ENCODE measurements at regions not wholly inside any gene's neighbourhood (a gene's known extent, or its start where the extent isn't known, plus 50 kb on each side); places are given as distances from the start of the nearest gene placed in this dataset.

DNA sequence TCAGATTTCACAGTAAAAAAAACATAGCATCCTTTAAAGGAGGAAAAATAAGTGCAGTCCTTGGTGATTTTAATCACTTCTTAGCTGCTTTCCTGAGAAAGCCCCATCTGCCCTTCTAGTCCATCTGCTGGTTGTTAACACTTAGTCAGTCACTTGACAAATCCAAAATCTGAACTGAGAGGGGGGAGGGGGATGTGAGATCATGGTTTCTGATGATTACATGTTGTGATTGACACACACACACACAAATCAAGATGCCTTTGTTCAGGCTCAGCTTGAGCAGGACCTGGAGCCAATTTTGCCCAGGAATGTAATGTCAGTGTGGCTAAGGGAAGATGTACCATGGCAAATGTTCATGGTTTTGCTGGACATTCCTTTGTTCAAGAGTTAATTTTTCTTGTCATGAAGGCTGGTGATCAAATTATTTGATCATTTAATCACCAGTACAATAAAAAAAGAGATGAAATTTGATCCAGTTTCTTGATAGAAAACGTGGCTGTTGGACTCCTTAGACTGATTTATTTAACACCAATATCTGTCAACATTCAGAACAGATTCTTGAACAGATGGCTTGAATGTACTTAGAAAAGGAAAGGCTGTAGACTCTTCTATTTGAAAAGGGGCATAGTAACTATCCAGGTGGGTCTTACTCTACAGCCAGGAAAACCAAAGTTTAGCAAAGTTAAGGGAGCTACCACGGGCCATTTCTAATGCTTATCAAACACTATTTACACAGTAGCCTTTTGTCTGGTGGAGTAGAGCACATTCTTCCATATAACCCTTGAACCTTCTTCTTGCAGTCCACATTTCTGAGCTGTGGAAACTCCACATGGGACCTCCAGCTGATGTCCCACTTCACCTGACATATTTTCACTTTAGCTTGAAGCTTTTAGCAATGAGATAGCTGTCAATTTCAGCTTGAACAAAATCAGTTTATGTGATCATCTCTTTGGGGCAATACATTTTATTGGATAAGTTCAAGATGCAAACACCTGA is 408.7 kb downstream of the PIK3C3 start:
- Histone ChIP-seq H3K4me1 (ENCODE audit: insufficient read depth, low read length) (no peaks in the 10 kb centered on the region), H4K5ac (ENCODE audit: insufficient read length, low read depth, low read length) (no peak overlapping the region), H3K56ac (ENCODE audit: insufficient read length, low read depth, low read length) (no peak overlapping the region), H3T11ph (ENCODE audit: low read length) (no peak overlapping the region), H2BK5ac (ENCODE audit: insufficient read length, low read length) (no peak overlapping the region), H4K20me1 (ENCODE audit: control insufficient read depth, insufficient read depth, insufficient read length) (no peaks in the 10 kb centered on the region), H3K27ac (ENCODE audit: insufficient read length, low read depth, low read length) (no peak overlapping the region), H2BK120ac (ENCODE audit: low read depth, low read length, poor library complexity, severe bottlenecking) (no peak overlapping the region), H2AK5ac (ENCODE audit: insufficient read length, low read length) (no peak overlapping the region), H3K79me2 (ENCODE audit: insufficient read depth, low read length) (no peaks in the 10 kb centered on the region), H4K8ac (replicated peaks; ENCODE audit: insufficient read length, low read depth, low read length) (no peak overlapping the region), H3K27me3 (ENCODE audit: insufficient read depth, low read length) (no peaks in the 10 kb centered on the region), H4K91ac (ENCODE audit: insufficient read length, low read depth, low read length) (no peak overlapping the region), H3K9ac (ENCODE audit: extremely low read depth, insufficient read length, low read length) (no peak overlapping the region), H3K79me1 (ENCODE audit: insufficient read depth, low read depth, low read length, poor library complexity, severe bottlenecking) (no peaks in the 10 kb centered on the region), H2BK15ac (ENCODE audit: low read depth, low read length) (no peak overlapping the region), H2BK12ac (ENCODE audit: insufficient read length, low read depth, low read length) (no peak overlapping the region), H2BK20ac (ENCODE audit: low read depth, low read length, poor library complexity, severe bottlenecking) (no peak overlapping the region), H3K9me3 (ENCODE audit: control insufficient read depth, low read depth, low read length) (no peaks in the 10 kb centered on the region), H3K4ac (ENCODE audit: low read depth, low read length) (no peak overlapping the region), H3K18ac (ENCODE audit: insufficient read length, low read depth, low read length) (no peak overlapping the region), H3K23ac (ENCODE audit: insufficient read length, low read depth, low read length) (no peak overlapping the region), H2AFZ (ENCODE audit: low read length) (no peak overlapping the region), H3K23me2 (ENCODE audit: insufficient read length, low read depth, low read length, poor library complexity, severe bottlenecking) (no peaks in the 10 kb centered on the region), H3K14ac (ENCODE audit: insufficient read depth, low read length) (no peak overlapping the region), H3K4me2 (ENCODE audit: insufficient read depth, insufficient read length, low read length) (no peak overlapping the region)
- H3K4me3 Mint-ChIP-seq, result no peak overlapping the region
- no peak for DNase-seq
- H3K27me3 Mint-ChIP-seq (ENCODE audit: low read depth), result no peaks in the 10 kb centered on the region
- no peaks in the 10 kb centered on the region for H3K36me3 Mint-ChIP-seq (ENCODE audit: insufficient read depth in 1 of 3, low read depth in 3 of 3)
- no CpG with 5 or more reads among the region's 2 CpGs for WGBS (ENCODE audit: extremely low coverage, insufficient read length, low lambda C conversion rate)
- TF ChIP-seq, protein P1, sequence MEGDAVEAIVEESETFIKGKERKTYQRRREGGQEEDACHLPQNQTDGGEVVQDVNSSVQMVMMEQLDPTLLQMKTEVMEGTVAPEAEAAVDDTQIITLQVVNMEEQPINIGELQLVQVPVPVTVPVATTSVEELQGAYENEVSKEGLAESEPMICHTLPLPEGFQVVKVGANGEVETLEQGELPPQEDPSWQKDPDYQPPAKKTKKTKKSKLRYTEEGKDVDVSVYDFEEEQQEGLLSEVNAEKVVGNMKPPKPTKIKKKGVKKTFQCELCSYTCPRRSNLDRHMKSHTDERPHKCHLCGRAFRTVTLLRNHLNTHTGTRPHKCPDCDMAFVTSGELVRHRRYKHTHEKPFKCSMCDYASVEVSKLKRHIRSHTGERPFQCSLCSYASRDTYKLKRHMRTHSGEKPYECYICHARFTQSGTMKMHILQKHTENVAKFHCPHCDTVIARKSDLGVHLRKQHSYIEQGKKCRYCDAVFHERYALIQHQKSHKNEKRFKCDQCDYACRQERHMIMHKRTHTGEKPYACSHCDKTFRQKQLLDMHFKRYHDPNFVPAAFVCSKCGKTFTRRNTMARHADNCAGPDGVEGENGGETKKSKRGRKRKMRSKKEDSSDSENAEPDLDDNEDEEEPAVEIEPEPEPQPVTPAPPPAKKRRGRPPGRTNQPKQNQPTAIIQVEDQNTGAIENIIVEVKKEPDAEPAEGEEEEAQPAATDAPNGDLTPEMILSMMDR (conservative IDR thresholded peaks at IDR 0.05), result no peak
- no peaks in the 10 kb centered on the region; a peak in 1 of 5 replicates for H3K9me3 Mint-ChIP-seq
- H3K27ac Mint-ChIP-seq, result no peak overlapping the region
- H3K4me1 Mint-ChIP-seq, result peaks cover 0 to 14% of the 10 kb centered on the region in 2 experiments; a peak in 1 of 4 replicates
